Panc1 (cell line): ENCODE measurements at regions not wholly inside any gene's neighbourhood (a gene's known extent, or its start where the extent isn't known, plus 50 kb on each side); places are given as distances from the start of the nearest gene placed in this dataset.

ENCODE experiments used
- ATAC-seq: fragments of 200-7000 bp; cut with Tn5 transposase; 2 replicates; pipeline ENCODE4 v1.9.1; 2020; ENCODE audit warnings: mild to moderate bottlenecking, moderate library complexity
- BruUV-seq: library from RNA; stranded (reverse); fragments of 400-500 nt; replicated peaks from 2 replicates; lab custom pipeline; 2021; lab: Mats Ljungman, UMichigan
- CTCF ChIA-PET: fragments of 300-600 bp; sonication (Branson Sonifier 250); formaldehyde crosslinking; loops from one replicate; lab custom pipeline; 2022; ENCODE audit warnings: antibody characterized with exemption; lab: Charles Lee
- POLR2A ChIA-PET: fragments of 300-600 bp; sonication (Branson Sonifier 250); formaldehyde crosslinking; loops from one replicate; lab custom pipeline; 2022; ENCODE audit warnings: antibody characterized with exemption; lab: Charles Lee
- DNase-seq: peaks from one replicate; pipeline ENCODE4 v3.0.0-alpha.2; 2010; ENCODE audit warnings: low read depth, low spot score
- H3K27ac ChIP-seq: 2 replicates; pipeline ENCODE4 v1.5.1; 2011; ENCODE audit warnings: mild to moderate bottlenecking, low read length, inconsistent platforms
- H3K27me3 ChIP-seq: fragments of 200-500 bp; sonication (Bioruptor generic); 2 replicates; pipeline ENCODE4 v1.6.0; 2014; ENCODE audit warnings: low read length, inconsistent platforms; ENCODE audit not compliant: control insufficient read depth, insufficient read depth
- H3K36me3 ChIP-seq: fragments of 200-500 bp; sonication (Bioruptor generic); 2 replicates; pipeline ENCODE4 v1.5.1; 2014; ENCODE audit warnings: inconsistent platforms, mild to moderate bottlenecking, low read length, moderate library complexity; ENCODE audit not compliant: control insufficient read depth, insufficient read depth
- H3K4me1 ChIP-seq: 2 replicates; pipeline ENCODE4 v1.5.1; 2011; ENCODE audit warnings: inconsistent platforms, mild to moderate bottlenecking, low read length, moderate library complexity; ENCODE audit not compliant: control insufficient read depth, insufficient read depth
- H3K4me3 ChIP-seq, 2 experiments: 2 replicates each; pipeline ENCODE4 v1.5.1; 2011 to 2012; ENCODE audit warnings: low read depth in 2 of 2, low read length in 2 of 2, mild to moderate bottlenecking in 2 of 2, inconsistent platforms in 1 of 2, moderate library complexity in 1 of 2
- H3K9me3 ChIP-seq: fragments of 200-500 bp; sonication (Bioruptor generic); 2 replicates; pipeline ENCODE4 v1.5.1; 2014; ENCODE audit warnings: low read depth, mild to moderate bottlenecking, inconsistent platforms, low read length, moderate library complexity; ENCODE audit not compliant: control insufficient read depth, insufficient read depth
- CTCF ChIP-seq: fragments of 450-650 bp; IDR thresholded peaks from 2 replicates; pipeline ENCODE4 v1.5.1; 2017; ENCODE audit warnings: mild to moderate bottlenecking
- POLR2AphosphoS5 ChIP-seq: IDR thresholded peaks from 2 replicates; pipeline ENCODE4 v1.6.1; 2012; ENCODE audit warnings: mild to moderate bottlenecking, low read depth, low read length, moderate library complexity
- REST ChIP-seq, 2 experiments: IDR thresholded peaks; 2 replicates each; pipeline ENCODE4 v1.6.1; 2011 to 2012; ENCODE audit warnings: low read depth in 2 of 2, control low read depth in 1 of 2, low read length in 1 of 2, mild to moderate bottlenecking in 1 of 2, moderate library complexity in 1 of 2; ENCODE audit not compliant: insufficient read depth in 1 of 2
- SIN3A ChIP-seq: IDR thresholded peaks from 2 replicates; pipeline ENCODE4 v1.6.1; 2012; ENCODE audit warnings: low read depth, mild to moderate bottlenecking, low read length, moderate library complexity, borderline replicate concordance; ENCODE audit not compliant: insufficient read depth
- TCF7L2 ChIP-seq: IDR thresholded peaks from 2 replicates; pipeline ENCODE4 v1.6.1; 2011; ENCODE audit warnings: mild to moderate bottlenecking, low read depth, low read length, inconsistent platforms
- in situ Hi-C: cut with HindIII; loops from 2 replicates; pipeline ENCODE4 v1.10.0; 2016; ENCODE audit warnings: low sequenced_read_pairs, low pct_unique_long_range_greater_than_20kb
- intact Hi-C: fragments of 100-400 bp; cut with micrococcal nuclease; formaldehyde crosslinking; loops from one replicate; pipeline ENCODE4 v1.10.0; 2022; ENCODE audit not compliant: unreplicated experiment

- H3K4me3 ChIP-seq: no peak overlapping the region
- ATAC-seq (no peak), DNase-seq (no peak)
- POLR2A ChIA-PET: no interaction called here
- peaks cover 8% of the 10 kb centered on the region; the same call in 1 of the 2 replicates for H3K27me3 ChIP-seq
- H3K27ac ChIP-seq: no peak overlapping the region
- TF ChIP-seq CTCF (no peak), TCF7L2 (no peak), SIN3A (no peak)
- in situ Hi-C loops (no loop called here), intact Hi-C loops (loop anchor here (5.0 kb wide), 1 partner anchor 551 kb away; no protein-coding TSS in a partner anchor)
- no peaks in the 10 kb centered on the region for H3K36me3 ChIP-seq
- no TSS peak for BruUV-seq
- CTCF ChIA-PET: no interaction called here
- H3K9me3 ChIP-seq: no peaks in the 10 kb centered on the region
- no peaks in the 10 kb centered on the region for H3K4me1 ChIP-seq
Measured at GRCh38 chr15:98526094-98526493, 122.2 kb upstream of the IGF1R start.

- Histone ChIP-seq H3K9me3 (no peaks in the 10 kb centered on the region), H3K4me3 (no peak overlapping the region), H3K27me3 (peaks cover 8% of the 10 kb centered on the region; the same call in 1 of the 2 replicates), H3K36me3 (no peaks in the 10 kb centered on the region), H3K4me1 (no peaks in the 10 kb centered on the region), H3K27ac (no peak overlapping the region)
- DNase-seq (no peak), ATAC-seq (no peak)
- POLR2A ChIA-PET: no interaction called here
- in situ Hi-C loops: no loop called here
- no TSS peak for BruUV-seq
- no peak for TF ChIP-seq TCF7L2
- no peak for TF ChIP-seq POLR2AphosphoS5
- TF ChIP-seq REST (IDR thresholded peaks at IDR 0.05; ENCODE audit: insufficient read depth in 1 of 2, low read depth in 2 of 2, low read length in 1 of 2): no peak
- no peak for TF ChIP-seq SIN3A
- TF ChIP-seq CTCF: no peak
- CTCF ChIA-PET: interaction anchor here (0.6 to 0.7 kb wide), 2 partner anchors 110 to 119 kb away, joined by 3 read pairs; no protein-coding TSS in a partner anchor
- intact Hi-C loops: loop anchor here (5.0 kb wide), 1 partner anchor 549 kb away; no protein-coding TSS in a partner anchor
Measured at GRCh38 chr15:98528046-98528725, 120.2 kb upstream of the IGF1R start.
